GM13977 (cell line): ENCODE measurements at regions not wholly inside any gene's neighbourhood (a gene's known extent, or its start where the extent isn't known, plus 50 kb on each side); places are given as distances from the start of the nearest gene placed in this dataset.

ENCODE experiments used
- DNase-seq: peaks from one replicate; pipeline ENCODE4 v3.0.0; 2012; ENCODE audit warnings: low spot score
- CTCF ChIP-seq: IDR thresholded peaks from 2 replicates; pipeline ENCODE4 v1.5.1; 2012; ENCODE audit warnings: mild to moderate bottlenecking, control low read depth; ENCODE audit not compliant: insufficient read depth; ENCODE audit errors: extremely low read depth, missing control alignments
- in situ Hi-C: fragments of 300-500 bp; cut with MboI; formaldehyde crosslinking; loops from one replicate; pipeline ENCODE4 v1.12.0; 2022; ENCODE audit warnings: low sequenced_read_pairs, low pct_unique_long_range_greater_than_20kb, mixed read lengths, inconsistent platforms; ENCODE audit not compliant: unreplicated experiment

- in situ Hi-C loops = no loop called here
- TF ChIP-seq CTCF = no peak
- DNase-seq = no peak
Measured at GRCh38 chr22:34299496-34299895, 379.2 kb upstream of the LARGE1 start.

- TF ChIP-seq CTCF = no peak
- in situ Hi-C loops = no loop called here
- DNase-seq = no peak
Measured at GRCh38 chr22:34301569-34301968, 381.3 kb upstream of the LARGE1 start.

GRCh38 chr22:34303656-34304055 lies 383.4 kb upstream of the LARGE1 start:
- TF ChIP-seq CTCF = no peak
- in situ Hi-C loops = no loop called here
- DNase-seq = no peak

- no peak for TF ChIP-seq CTCF
- in situ Hi-C loops = no loop called here
Measured at GRCh38 chr22:34306361-34306760, 386.1 kb upstream of the LARGE1 start.

GRCh38 chr22:34308101-34308500 lies 387.8 kb upstream of the LARGE1 start:
- no peak for TF ChIP-seq CTCF
- in situ Hi-C loops = no loop called here
- no peak for DNase-seq

More at GRCh38 chr22:34306361-34306760, 386.1 kb upstream of the LARGE1 start:
- no peak for DNase-seq

- DNase-seq = no peak
- TF ChIP-seq CTCF = no peak
- in situ Hi-C loops = no loop called here
Measured at GRCh38 chr22:34319346-34319745, 399.1 kb upstream of the LARGE1 start.

- in situ Hi-C loops = no loop called here
- no peak for DNase-seq
- no peak for TF ChIP-seq CTCF
Measured at GRCh38 chr22:34324763-34325162, 404.5 kb upstream of the LARGE1 start.
